ENCODE measurements at regions not wholly inside any gene's neighbourhood (a gene's known extent, or its start where the extent isn't known, plus 50 kb on each side); places are given as distances from the start of the nearest gene placed in this dataset.

GRCh38 chr4:178966644-178967043 lies 1524.4 kb upstream of the AGA start:
- Histone ChIP-seq H3K4me1 (no peaks in the 10 kb centered on the region), H3K27me3 (no peaks in the 10 kb centered on the region), H3K36me3 (no peaks in the 10 kb centered on the region), H3K9me3 (no peaks in the 10 kb centered on the region), H3K4me3 (ENCODE audit: low read depth, low read length) (no peak overlapping the region)
- no peak for TF ChIP-seq CTCF (IDR thresholded peaks at IDR 0.05; ENCODE audit: low read depth, low read length)
- DNase-seq, result no peak

GRCh38 chr4:178970433-178971140 lies 1528.3 kb upstream of the AGA start:
- Histone ChIP-seq H3K4me3 (ENCODE audit: low read depth, low read length) (no peak overlapping the region), H3K36me3 (no peaks in the 10 kb centered on the region), H3K27me3 (no peaks in the 10 kb centered on the region), H3K4me1 (no peaks in the 10 kb centered on the region), H3K9me3 (no peaks in the 10 kb centered on the region)
- no peak for TF ChIP-seq CTCF (IDR thresholded peaks at IDR 0.05; ENCODE audit: low read depth, low read length)
- no peak for DNase-seq

GRCh38 chr4:178976861-178977260 lies 1534.6 kb upstream of the AGA start:
- no peaks in the 10 kb centered on the region for H3K9me3 ChIP-seq
- no peak for DNase-seq
- no peak overlapping the region for H3K4me3 ChIP-seq (ENCODE audit: low read depth, low read length)
- no peaks in the 10 kb centered on the region for H3K27me3 ChIP-seq
- no peak for TF ChIP-seq CTCF (IDR thresholded peaks at IDR 0.05; ENCODE audit: low read depth, low read length)
- no peaks in the 10 kb centered on the region; the same call in 1 of the 2 replicates for H3K4me1 ChIP-seq
- H3K36me3 ChIP-seq, result no peaks in the 10 kb centered on the region

- no peak overlapping the region for H3K4me3 ChIP-seq (ENCODE audit: low read depth, low read length)
- no peaks in the 10 kb centered on the region for H3K27me3 ChIP-seq
- H3K36me3 ChIP-seq, result no peaks in the 10 kb centered on the region
- H3K9me3 ChIP-seq, result no peaks in the 10 kb centered on the region
- no peaks in the 10 kb centered on the region for H3K4me1 ChIP-seq
- TF ChIP-seq CTCF (IDR thresholded peaks at IDR 0.05; ENCODE audit: low read depth, low read length), result no peak
- DNase-seq, result no peak
Measured at GRCh38 chr4:178993306-178993705, 1551.1 kb upstream of the AGA start.

- H3K4me3 ChIP-seq (ENCODE audit: low read depth, low read length), result no peak overlapping the region
- no peaks in the 10 kb centered on the region for H3K36me3 ChIP-seq
- no peak for DNase-seq
- no peak for TF ChIP-seq CTCF (IDR thresholded peaks at IDR 0.05; ENCODE audit: low read depth, low read length)
- H3K4me1 ChIP-seq, result no peaks in the 10 kb centered on the region
- H3K27me3 ChIP-seq, result no peaks in the 10 kb centered on the region
- no peaks in the 10 kb centered on the region for H3K9me3 ChIP-seq
Measured at GRCh38 chr4:179001918-179002317, 1559.7 kb upstream of the AGA start.

- no peak for TF ChIP-seq CTCF (IDR thresholded peaks at IDR 0.05; ENCODE audit: low read depth, low read length)
- Histone ChIP-seq H3K4me3 (ENCODE audit: low read depth, low read length) (no peak overlapping the region), H3K27me3 (no peaks in the 10 kb centered on the region), H3K36me3 (no peaks in the 10 kb centered on the region), H3K4me1 (no peaks in the 10 kb centered on the region), H3K9me3 (no peaks in the 10 kb centered on the region)
- DNase-seq, result no peak
Measured at GRCh38 chr4:179007755-179008154, 1565.5 kb upstream of the AGA start.
